ENCODE measurements at regions not wholly inside any gene's neighbourhood (a gene's known extent, or its start where the extent isn't known, plus 50 kb on each side); places are given as distances from the start of the nearest gene placed in this dataset.

- TF ChIP-seq MGA (IDR thresholded peaks at IDR 0.05) (no peak), ZNF41 (CRISPR knock-in tag; conservative IDR thresholded peaks at IDR 0.05) (no peak), TCF3 (CRISPR knock-in tag; IDR thresholded peaks at IDR 0.05) (no peak), SMARCE1 (IDR thresholded peaks at IDR 0.05) (no peak), HEY1 (CRISPR knock-in tag; IDR thresholded peaks at IDR 0.05; ENCODE audit: borderline replicate concordance) (no peak), MEIS2 (IDR thresholded peaks at IDR 0.05; ENCODE audit: partially characterized antibody) (no peak), COPS2 (conservative IDR thresholded peaks at IDR 0.05) (no peak), ZNF24 (IDR thresholded peaks at IDR 0.05) (no peak), ATF2 (CRISPR knock-in tag; IDR thresholded peaks at IDR 0.05) (no peak), POLR2H (tag; IDR thresholded peaks at IDR 0.05; ENCODE audit: low read depth) (no peak), ZNF408 (CRISPR knock-in tag; IDR thresholded peaks at IDR 0.05; ENCODE audit: low read depth) (no peak), ZNF695 (CRISPR knock-in tag; IDR thresholded peaks at IDR 0.05) (no peak)
Measured at GRCh38 chrX:34288782-34289181, 156.7 kb upstream of the FAM47A start (continued).

All from K562 (cell line).